H1 (cell line): ENCODE measurements at regions not wholly inside any gene's neighbourhood (a gene's known extent, or its start where the extent isn't known, plus 50 kb on each side); places are given as distances from the start of the nearest gene placed in this dataset.

Experiments
- PHF8 ChIP-seq: fragments of 200-600 bp; sonication (generic); conservative IDR thresholded peaks from 2 replicates; pipeline ENCODE4 v1.7.1; 2012; ENCODE audit warnings: low read depth, mild to moderate bottlenecking, inconsistent platforms, low read length, moderate library complexity
- TF ChIP-seq, protein P1 (sequence below): IDR thresholded peaks from 2 replicates; pipeline ENCODE4 v1.6.1; 2012; ENCODE audit warnings: low read length, inconsistent platforms

- TF ChIP-seq, protein P1, sequence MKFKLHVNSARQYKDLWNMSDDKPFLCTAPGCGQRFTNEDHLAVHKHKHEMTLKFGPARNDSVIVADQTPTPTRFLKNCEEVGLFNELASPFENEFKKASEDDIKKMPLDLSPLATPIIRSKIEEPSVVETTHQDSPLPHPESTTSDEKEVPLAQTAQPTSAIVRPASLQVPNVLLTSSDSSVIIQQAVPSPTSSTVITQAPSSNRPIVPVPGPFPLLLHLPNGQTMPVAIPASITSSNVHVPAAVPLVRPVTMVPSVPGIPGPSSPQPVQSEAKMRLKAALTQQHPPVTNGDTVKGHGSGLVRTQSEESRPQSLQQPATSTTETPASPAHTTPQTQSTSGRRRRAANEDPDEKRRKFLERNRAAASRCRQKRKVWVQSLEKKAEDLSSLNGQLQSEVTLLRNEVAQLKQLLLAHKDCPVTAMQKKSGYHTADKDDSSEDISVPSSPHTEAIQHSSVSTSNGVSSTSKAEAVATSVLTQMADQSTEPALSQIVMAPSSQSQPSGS = no peak
- TF ChIP-seq PHF8 = no peak
Observed at GRCh38 chr13:63595811-63596210, 2180.2 kb upstream of the PCDH20 start.
